C4-2B (cell line): ENCODE measurements at regions not wholly inside any gene's neighbourhood (a gene's known extent, or its start where the extent isn't known, plus 50 kb on each side); places are given as distances from the start of the nearest gene placed in this dataset.
"Not testable (repeated sequence)": the region's sequence is repeated elsewhere in the genome, so short reads cannot be mapped to it uniquely, and the experiment has no call there.

Experiments used
- H3K27ac ChIP-seq: fragments of 450-650 bp; 2 replicates; pipeline ENCODE4 v1.5.1; 2017
- ZFX ChIP-seq: fragments of 450-650 bp; IDR thresholded peaks from 2 replicates; pipeline ENCODE4 v1.6.1; 2017
- TF ChIP-seq, protein P1 (sequence below): fragments of 450-650 bp; conservative IDR thresholded peaks from 2 replicates; pipeline ENCODE4 v1.5.1; 2017; ENCODE audit warnings: mild to moderate bottlenecking

DNA sequence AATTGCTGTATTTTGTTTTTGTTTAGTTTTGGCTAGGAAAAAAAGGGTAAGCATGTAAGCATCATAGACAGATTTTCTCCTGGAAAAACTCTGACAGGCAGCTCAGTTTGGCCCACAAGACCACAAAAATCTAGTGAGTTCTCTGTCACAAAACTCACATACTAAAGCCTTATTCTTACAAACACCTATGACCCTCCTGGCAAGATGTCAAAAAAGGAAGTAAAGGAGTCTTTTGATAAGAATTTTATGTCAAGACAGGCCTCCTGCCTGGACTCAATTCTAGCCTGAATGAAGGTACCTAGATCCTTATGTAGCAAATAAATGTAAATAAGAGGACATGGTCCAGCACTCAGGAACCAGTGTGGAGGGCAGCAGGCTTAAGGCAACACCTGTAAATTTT lies 668.3 kb upstream of the ZNF385D start:
- TF ChIP-seq ZFX = no peak
- TF ChIP-seq, protein P1, sequence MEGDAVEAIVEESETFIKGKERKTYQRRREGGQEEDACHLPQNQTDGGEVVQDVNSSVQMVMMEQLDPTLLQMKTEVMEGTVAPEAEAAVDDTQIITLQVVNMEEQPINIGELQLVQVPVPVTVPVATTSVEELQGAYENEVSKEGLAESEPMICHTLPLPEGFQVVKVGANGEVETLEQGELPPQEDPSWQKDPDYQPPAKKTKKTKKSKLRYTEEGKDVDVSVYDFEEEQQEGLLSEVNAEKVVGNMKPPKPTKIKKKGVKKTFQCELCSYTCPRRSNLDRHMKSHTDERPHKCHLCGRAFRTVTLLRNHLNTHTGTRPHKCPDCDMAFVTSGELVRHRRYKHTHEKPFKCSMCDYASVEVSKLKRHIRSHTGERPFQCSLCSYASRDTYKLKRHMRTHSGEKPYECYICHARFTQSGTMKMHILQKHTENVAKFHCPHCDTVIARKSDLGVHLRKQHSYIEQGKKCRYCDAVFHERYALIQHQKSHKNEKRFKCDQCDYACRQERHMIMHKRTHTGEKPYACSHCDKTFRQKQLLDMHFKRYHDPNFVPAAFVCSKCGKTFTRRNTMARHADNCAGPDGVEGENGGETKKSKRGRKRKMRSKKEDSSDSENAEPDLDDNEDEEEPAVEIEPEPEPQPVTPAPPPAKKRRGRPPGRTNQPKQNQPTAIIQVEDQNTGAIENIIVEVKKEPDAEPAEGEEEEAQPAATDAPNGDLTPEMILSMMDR = no peak
- H3K27ac ChIP-seq = no peak overlapping the region

GRCh38 chr3:22421589-22421988 lies 670.6 kb upstream of the ZNF385D start:
- TF ChIP-seq, protein P1 = no peak
- TF ChIP-seq ZFX = no peak
- no peak overlapping the region for H3K27ac ChIP-seq

DNA sequence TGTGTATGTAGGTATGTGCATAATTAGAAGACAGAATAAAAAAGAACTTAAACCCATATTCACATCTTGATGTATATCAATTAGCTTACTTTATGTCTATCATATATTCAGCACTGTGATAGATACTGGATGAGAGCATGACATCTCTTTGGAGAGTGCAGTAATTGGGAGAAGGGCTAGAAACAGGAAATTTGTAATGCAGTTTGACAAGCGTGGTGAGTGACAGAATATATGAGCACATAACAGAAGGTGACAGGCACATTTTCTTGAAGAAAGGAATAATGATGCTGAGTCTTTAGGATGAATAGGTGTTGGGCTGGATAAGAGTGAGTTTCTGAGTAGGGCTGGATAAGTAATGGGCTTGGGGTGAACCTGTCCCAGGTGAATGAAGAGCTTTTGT lies 680.3 kb upstream of the ZNF385D start:
- H3K27ac ChIP-seq = no peak overlapping the region
- no peak for TF ChIP-seq ZFX
- TF ChIP-seq, protein P1 = no peak

GRCh38 chr3:22439626-22440025 lies 688.6 kb upstream of the ZNF385D start:
- no peak overlapping the region for H3K27ac ChIP-seq
- TF ChIP-seq ZFX = no peak
- TF ChIP-seq, protein P1 = no peak

DNA sequence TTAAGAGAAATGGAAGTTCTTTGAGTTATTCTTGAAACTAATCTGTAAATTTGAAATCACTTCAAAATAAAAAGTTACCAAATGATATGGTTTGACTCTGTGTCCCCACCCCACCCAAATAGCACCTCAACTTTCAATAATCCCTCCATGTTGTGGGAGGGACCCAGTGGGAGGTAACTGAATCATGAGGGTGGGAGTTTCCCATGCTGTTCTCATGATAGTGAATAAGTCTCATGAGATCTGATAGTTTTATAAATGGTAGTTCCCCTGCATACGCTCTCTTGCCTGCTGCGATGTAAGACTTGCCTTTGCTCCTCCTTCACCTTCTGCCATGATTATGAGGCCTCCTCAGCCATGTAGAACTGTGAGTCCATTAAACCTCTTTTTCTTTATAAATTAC lies 690.7 kb upstream of the ZNF385D start:
- TF ChIP-seq ZFX = no peak
- TF ChIP-seq, protein P1 = no peak
- H3K27ac ChIP-seq = no peak overlapping the region

DNA sequence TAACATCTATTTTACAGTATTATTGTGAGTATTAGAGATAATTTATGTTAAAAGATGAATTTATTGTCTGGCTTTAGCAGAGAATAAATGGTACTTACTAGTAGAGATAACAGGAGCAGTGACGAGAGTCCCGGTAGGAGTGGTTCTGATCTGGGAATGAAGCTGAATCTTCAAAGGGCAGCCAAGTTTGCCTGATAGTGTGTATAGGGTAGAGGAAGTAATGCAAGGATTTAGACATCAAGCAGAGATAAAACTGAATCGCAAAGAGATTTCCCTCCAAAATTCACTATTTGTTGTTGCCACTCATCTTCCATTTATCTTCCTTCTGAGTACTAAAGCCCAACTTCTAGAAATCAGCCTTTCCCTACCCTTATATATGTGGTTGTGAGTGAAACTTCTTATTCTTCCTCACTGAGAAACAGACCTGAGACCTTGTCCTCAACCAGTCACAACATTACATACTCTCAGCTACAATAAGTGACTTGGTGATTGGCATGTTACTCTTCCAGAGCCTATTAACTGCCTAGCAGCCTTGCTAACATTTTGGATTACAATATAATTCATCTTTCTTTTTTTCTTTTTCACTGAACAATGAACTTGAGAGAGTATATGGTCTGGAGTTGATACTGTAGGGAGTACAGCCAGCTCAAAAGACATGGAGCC lies 692.7 kb upstream of the ZNF385D start:
- no peak overlapping the region for H3K27ac ChIP-seq
- TF ChIP-seq ZFX = no peak
- TF ChIP-seq, protein P1 = no peak

- not testable (repeated sequence) for H3K27ac ChIP-seq
These were observed 694.3 kb upstream of the ZNF385D start for GRCh38 chr3:22445336-22445735.

- H3K27ac ChIP-seq = no peak overlapping the region
- TF ChIP-seq, protein P1 = no peak
- TF ChIP-seq ZFX = no peak
These were observed 699.9 kb upstream of the ZNF385D start for GRCh38 chr3:22450786-22451400.
